Anterior cingulate cortex (tissue), 58 donors: ENCODE measurements at regions not wholly inside any gene's neighbourhood (a gene's known extent, or its start where the extent isn't known, plus 50 kb on each side); places are given as distances from the start of the nearest gene placed in this dataset.

Experiments used
- DNase-seq, 58 donors: peaks; one replicate each; lab custom pipeline; 2025; lab: John Stamatoyannopoulos, UW

- peak in 52 of 58 donors; percentile 2 to 86 (median 44) for DNase-seq
These were observed 178.1 kb upstream of the ALG10B start for GRCh38 chr12:38138225-38139221.

GRCh38 chr12:38139456-38139855 is 177.1 kb upstream of the ALG10B start:
- DNase-seq: no peak

GRCh38 chr12:38141239-38141638 is 175.3 kb upstream of the ALG10B start:
- no peak for DNase-seq

GRCh38 chr12:38141861-38142260 is 174.7 kb upstream of the ALG10B start:
- DNase-seq: no peak

- no peak for DNase-seq
These were observed 173.6 kb upstream of the ALG10B start for GRCh38 chr12:38142974-38143373.

- no peak for DNase-seq
These were observed 172.5 kb upstream of the ALG10B start for GRCh38 chr12:38144049-38144448.

DNA sequence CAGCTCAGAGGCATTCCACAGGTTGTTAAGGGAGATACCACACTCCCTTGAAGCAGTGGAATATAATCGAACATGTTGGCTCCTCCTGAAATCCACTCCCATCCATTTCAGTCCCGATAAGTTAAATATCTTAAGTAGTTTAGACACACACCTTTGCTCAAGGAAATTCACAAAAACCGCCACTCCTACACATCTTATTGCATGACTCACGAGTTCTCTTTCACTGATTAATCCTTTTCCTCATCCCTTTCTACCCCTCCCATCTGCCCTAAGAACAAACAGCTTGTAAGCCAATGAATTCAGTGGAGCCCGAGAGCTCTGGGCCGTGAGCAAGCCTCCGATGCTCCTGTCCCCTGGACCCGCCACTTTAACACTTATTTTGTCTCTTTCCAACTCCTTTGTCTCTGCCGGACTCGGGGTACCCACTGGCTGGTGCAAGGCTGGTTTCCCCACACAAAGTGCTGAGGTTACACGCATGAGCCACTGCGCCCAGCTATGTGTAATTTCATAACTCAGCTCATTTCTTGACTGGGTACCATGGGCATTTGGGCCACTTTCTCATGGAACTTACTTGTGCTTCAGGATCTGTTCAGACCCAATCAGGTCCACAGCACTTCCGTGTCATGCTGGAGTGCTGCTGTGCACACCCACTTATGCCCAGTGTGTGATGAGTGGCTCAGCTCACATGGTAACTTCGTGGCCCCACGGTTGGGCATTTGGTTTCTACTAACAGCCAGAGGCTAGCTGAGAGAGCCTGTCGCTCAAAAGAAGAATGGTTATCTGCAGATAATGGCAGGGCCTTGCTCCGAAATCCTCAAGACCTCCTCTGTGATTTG is 171.8 kb upstream of the ALG10B start:
- DNase-seq: no peak

GRCh38 chr12:38149395-38150073 is 167.0 kb upstream of the ALG10B start:
- DNase-seq: no peak

DNA sequence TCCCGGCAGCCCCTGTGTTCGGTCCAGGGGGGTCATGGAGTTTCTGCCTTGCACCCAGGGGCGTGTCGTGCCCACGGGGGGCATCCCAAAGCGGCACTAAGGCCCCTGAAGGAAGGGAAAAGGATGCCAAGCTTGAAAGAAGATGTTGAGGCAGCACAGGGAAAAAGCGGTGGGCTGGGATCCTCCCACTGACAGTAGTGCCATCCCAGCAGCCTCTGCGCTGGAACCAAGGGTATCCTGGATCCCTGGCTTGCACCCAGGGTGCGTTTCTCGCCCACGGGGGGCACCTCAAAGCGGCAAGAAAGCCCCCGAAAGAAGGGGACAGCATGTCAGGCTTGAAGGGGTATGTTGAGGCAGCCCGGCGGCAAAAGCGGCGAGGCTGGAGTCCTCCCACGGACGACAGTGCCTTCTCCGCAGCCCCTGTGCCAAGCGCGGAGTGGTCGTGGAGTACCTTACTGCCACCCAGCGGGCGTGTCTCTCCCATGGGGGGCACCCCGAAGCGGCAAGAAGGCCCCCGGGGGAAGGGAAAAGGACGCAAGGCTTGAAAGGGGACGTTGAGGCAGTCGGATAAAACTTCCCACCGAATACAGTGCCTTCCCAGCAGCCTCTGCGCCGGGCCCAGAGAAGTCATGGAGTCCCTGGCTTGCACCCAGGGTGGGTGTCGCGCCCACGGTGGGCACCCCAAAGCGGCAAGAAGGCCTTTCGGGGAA is 164.4 kb upstream of the ALG10B start:
- DNase-seq: no peak

DNA sequence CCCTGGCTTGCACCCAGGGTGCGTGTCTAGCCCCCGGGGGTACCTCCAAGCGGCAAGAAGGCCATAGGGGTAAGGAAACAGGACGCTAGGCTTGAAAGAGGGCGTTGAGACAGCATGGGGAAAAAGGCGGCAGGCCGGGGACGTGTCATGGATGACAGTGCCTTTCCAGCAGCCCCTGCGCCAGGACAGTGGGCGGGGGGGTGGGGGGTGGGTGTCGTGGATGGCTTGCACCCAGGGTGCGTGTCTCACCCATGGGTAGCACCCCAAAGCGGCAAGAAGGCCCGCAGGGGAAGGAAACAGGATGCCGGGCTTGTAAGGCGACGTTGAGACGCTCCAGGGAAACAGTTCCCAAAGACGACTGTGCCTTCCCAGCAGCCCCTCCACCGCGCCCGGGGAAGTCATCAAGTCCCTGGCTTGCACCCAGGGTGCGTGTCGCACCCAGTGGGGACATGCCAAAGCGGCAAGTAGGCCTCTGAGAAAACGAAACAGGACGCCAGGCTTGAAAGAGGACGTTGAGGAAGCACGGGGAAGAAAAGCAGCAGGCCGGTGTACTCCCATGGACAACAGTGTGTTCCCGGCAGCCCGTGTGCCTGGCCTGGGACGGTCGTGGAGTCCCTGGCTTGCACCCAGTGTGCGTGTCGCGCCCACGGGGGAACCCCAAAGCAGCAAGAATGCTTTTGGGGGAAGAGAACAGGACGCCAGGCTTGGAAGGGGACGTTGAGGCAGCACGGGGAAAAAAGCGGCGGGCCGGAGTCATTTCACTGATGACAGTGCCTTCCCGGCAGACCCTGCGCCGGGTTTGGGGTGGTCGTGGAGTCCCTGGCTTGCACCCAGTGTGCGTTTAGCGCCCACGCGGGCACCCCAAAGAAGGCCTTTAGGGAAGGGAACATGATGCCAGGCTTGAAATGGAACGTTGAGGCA is 163.5 kb upstream of the ALG10B start:
- no peak for DNase-seq

DNA sequence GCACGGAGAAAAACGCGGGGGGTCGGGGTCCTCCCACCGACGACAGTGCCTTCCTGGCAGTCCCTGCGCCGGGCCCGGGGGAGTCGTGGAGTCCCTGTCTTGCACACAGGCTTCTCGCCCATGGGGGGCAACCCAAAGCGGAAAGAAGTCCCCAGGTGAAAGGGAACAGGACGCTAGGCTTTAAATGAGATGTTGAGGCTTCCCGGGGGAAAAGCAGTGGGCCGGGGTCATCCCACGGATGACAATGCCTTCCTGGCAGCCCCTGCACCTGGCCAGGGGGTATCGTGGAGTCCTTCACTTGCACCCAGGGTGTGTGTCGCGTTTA is 162.9 kb upstream of the ALG10B start:
- no peak for DNase-seq

GRCh38 chr12:38154096-38155019 is 162.2 kb upstream of the ALG10B start:
- no peak for DNase-seq

GRCh38 chr12:38155020-38155395 is 161.6 kb upstream of the ALG10B start:
- no peak for DNase-seq

- DNase-seq: no peak
These were observed 160.8 kb upstream of the ALG10B start for GRCh38 chr12:38155526-38156496.

DNA sequence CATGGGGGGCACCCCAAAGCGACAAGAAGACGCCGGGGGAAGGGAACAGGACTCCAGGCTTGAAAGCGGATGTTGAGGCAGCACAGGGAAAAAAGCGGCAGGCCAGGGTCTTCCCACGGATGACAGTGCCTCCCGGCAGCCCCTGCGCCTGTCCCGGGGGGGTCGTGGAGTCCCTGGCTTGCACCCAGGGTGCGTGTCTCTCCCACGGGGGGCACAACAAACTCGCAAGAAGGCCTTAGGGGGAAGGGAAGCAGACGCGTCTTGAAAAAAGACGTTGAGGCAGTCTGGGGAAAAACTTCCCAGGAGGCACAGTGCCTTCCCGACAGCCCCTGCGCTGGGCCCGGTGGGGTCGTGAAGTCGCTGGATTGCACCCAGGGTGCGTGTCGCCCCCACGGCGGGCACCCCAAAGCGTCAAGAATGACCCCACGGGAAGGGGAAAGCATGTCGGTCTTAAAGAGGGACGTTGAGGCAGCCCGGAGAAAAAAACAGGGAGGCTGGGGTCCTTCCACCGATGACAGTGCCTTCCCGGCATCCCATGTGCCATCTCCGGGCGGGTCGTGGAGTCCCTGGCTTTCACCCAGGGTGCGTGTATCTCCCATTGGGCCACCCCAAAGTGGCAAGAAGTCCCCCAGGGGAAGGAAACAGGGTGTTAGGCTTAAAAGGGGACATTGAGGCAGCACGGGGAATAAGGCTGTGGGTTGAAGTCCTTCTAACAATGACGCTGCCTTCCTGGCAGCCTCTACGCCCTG is 159.9 kb upstream of the ALG10B start:
- DNase-seq: no peak

- DNase-seq: no peak
These were observed 159.2 kb upstream of the ALG10B start for GRCh38 chr12:38157274-38157932.
